A673 (cell line): ENCODE measurements at regions not wholly inside any gene's neighbourhood (a gene's known extent, or its start where the extent isn't known, plus 50 kb on each side); places are given as distances from the start of the nearest gene placed in this dataset.

Experiments
- CTCF ChIP-seq: fragments of 300-800, 200-600 bp; sonication (generic); conservative IDR thresholded peaks from 2 replicates; pipeline ENCODE4 v1.5.1; 2017; ENCODE audit warnings: low read depth, mild to moderate bottlenecking, antibody characterized with exemption, low read length, moderate library complexity, mixed read lengths
- EZH2 ChIP-seq: fragments of 200-600 bp; sonication (generic); IDR thresholded peaks from 2 replicates; pipeline ENCODE4 v1.6.1; 2017; ENCODE audit warnings: borderline replicate concordance, low read depth, mild to moderate bottlenecking, mixed read lengths, antibody characterized with exemption, low read length; ENCODE audit not compliant: poor library complexity, severe bottlenecking

GRCh38 chr6:147947521-147947920 is 395.1 kb upstream of the SASH1 start:
- no peak for TF ChIP-seq EZH2
- no peak for TF ChIP-seq CTCF
